ENCODE measurements at regions not wholly inside any gene's neighbourhood (a gene's known extent, or its start where the extent isn't known, plus 50 kb on each side); places are given as distances from the start of the nearest gene placed in this dataset.

DNA sequence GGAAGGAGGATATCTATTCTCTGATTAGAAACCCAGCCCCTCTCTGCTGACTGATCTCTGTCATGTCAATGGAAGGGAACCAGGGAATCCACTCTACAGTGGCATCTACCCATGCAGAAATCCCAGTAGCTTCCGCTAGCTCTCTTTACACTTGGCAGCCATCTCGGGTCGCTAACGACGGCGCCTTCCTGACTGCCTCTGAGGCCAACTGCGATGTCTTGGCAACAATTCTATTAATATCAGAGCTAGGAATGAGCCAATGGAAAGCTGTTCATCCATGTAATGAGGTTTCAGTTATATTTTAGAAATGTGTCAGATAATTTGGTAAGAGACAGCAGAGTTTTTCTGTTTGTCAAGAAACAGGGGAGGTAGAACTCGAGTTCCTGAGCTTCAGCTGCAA is 67.6 kb upstream of the ATP10B start:
- Histone ChIP-seq H2AFZ (ENCODE audit: low read depth, low read length) (no peak overlapping the region), H3K79me2 (ENCODE audit: insufficient read depth, low read length) (no peaks in the 10 kb centered on the region), H3K27me3 (ENCODE audit: insufficient read depth, low read length, poor library complexity) (no peaks in the 10 kb centered on the region), H3K4me2 (ENCODE audit: insufficient read depth, low read length) (no peak overlapping the region), H3K27ac (ENCODE audit: low read length) (no peak overlapping the region), H3K9ac (ENCODE audit: low read depth, low read length) (no peak overlapping the region), H3K4me3 (ENCODE audit: low read depth in 1 of 2, low read length in 2 of 2) (no peak overlapping the region), H4K20me1 (ENCODE audit: insufficient read depth, low read length) (no peaks in the 10 kb centered on the region), H3K4me1 (ENCODE audit: insufficient read depth, low read length) (no peaks in the 10 kb centered on the region), H3K9me3 (ENCODE audit: insufficient read depth, low read length, severe bottlenecking) (no peaks in the 10 kb centered on the region), H3K36me3 (ENCODE audit: insufficient read depth, low read length) (no peaks in the 10 kb centered on the region)
- no peak for TF ChIP-seq EZH2 (IDR thresholded peaks at IDR 0.05; ENCODE audit: borderline replicate concordance, low read depth, low read length, severe bottlenecking)
- TF ChIP-seq, protein P1, sequence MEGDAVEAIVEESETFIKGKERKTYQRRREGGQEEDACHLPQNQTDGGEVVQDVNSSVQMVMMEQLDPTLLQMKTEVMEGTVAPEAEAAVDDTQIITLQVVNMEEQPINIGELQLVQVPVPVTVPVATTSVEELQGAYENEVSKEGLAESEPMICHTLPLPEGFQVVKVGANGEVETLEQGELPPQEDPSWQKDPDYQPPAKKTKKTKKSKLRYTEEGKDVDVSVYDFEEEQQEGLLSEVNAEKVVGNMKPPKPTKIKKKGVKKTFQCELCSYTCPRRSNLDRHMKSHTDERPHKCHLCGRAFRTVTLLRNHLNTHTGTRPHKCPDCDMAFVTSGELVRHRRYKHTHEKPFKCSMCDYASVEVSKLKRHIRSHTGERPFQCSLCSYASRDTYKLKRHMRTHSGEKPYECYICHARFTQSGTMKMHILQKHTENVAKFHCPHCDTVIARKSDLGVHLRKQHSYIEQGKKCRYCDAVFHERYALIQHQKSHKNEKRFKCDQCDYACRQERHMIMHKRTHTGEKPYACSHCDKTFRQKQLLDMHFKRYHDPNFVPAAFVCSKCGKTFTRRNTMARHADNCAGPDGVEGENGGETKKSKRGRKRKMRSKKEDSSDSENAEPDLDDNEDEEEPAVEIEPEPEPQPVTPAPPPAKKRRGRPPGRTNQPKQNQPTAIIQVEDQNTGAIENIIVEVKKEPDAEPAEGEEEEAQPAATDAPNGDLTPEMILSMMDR (IDR thresholded peaks at IDR 0.05; ENCODE audit: borderline replicate concordance, extremely low read depth, low read length, poor library complexity, severe bottlenecking): no peak
- ATAC-seq (ENCODE audit: insufficient read depth, low read depth) (no peak), DNase-seq (no peak)

DNA sequence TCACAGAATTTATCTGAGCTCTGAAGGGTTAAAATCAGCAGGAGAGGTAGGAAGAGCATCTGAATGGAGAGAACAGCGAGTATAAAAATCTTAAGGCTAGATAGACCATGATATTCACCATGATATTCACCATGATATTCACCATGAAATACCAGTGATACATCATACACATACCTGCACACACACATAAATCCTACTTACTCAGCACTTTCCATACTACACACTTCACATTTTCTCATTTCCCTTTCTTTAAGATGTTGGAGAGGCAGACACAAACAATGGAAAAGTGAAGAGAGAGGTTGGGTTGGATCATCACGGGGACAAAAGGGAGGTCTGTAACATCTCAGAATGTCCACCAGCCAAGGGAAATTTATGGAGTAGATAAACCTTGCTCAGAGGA is 66.4 kb upstream of the ATP10B start:
- no peak overlapping the region for H3K4me2 ChIP-seq (ENCODE audit: insufficient read depth, low read length)
- ATAC-seq (ENCODE audit: insufficient read depth, low read depth): no peak

DNA sequence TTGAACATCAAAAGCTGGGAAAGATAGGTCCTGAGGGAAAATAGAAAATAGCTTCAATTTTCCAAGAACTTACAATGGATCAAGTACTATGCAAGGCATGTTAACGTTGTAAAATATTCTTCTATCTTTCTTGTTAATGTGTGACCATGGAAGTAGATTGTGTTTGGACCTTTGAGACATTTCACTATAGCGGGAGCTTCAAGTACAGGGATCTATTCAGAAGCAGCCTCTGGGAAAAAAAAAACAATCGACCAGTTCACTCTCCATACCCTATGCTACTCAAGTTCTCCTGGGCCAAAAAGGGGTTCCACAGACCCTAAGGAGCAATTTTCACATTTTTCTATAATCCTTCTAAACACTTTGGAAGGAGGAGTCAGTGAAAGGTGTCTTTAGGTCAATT is 54.1 kb upstream of the ATP10B start:
- DNase-seq: no peak
- no peak for ATAC-seq (ENCODE audit: insufficient read depth, low read depth)

More for the DNA sequence above, 66.4 kb upstream of the ATP10B start:
- Histone ChIP-seq H3K9me3 (ENCODE audit: insufficient read depth, low read length, severe bottlenecking) (no peaks in the 10 kb centered on the region), H2AFZ (ENCODE audit: low read depth, low read length) (no peak overlapping the region), H3K36me3 (ENCODE audit: insufficient read depth, low read length) (no peaks in the 10 kb centered on the region), H3K9ac (ENCODE audit: low read depth, low read length) (no peak overlapping the region), H3K79me2 (ENCODE audit: insufficient read depth, low read length) (no peaks in the 10 kb centered on the region), H3K27ac (ENCODE audit: low read length) (no peak overlapping the region), H3K4me1 (ENCODE audit: insufficient read depth, low read length) (no peaks in the 10 kb centered on the region), H3K27me3 (ENCODE audit: insufficient read depth, low read length, poor library complexity) (no peaks in the 10 kb centered on the region), H3K4me3 (ENCODE audit: low read depth in 1 of 2, low read length in 2 of 2) (no peak overlapping the region), H4K20me1 (ENCODE audit: insufficient read depth, low read length) (no peaks in the 10 kb centered on the region)
- DNase-seq: no peak
- no peak for TF ChIP-seq EZH2 (IDR thresholded peaks at IDR 0.05; ENCODE audit: borderline replicate concordance, low read depth, low read length, severe bottlenecking)
- TF ChIP-seq, protein P1 (IDR thresholded peaks at IDR 0.05; ENCODE audit: borderline replicate concordance, extremely low read depth, low read length, poor library complexity, severe bottlenecking): no peak

More for the DNA sequence above, 54.1 kb upstream of the ATP10B start:
- Histone ChIP-seq H3K27me3 (ENCODE audit: insufficient read depth, low read length, poor library complexity) (no peaks in the 10 kb centered on the region), H3K36me3 (ENCODE audit: insufficient read depth, low read length) (no peaks in the 10 kb centered on the region), H3K4me2 (ENCODE audit: insufficient read depth, low read length) (no peak overlapping the region), H3K79me2 (ENCODE audit: insufficient read depth, low read length) (no peaks in the 10 kb centered on the region), H3K9me3 (ENCODE audit: insufficient read depth, low read length, severe bottlenecking) (no peaks in the 10 kb centered on the region), H3K4me1 (ENCODE audit: insufficient read depth, low read length) (no peaks in the 10 kb centered on the region), H3K4me3 (ENCODE audit: low read depth in 1 of 2, low read length in 2 of 2) (no peak overlapping the region), H3K9ac (ENCODE audit: low read depth, low read length) (no peak overlapping the region), H2AFZ (ENCODE audit: low read depth, low read length) (no peak overlapping the region), H4K20me1 (ENCODE audit: insufficient read depth, low read length) (no peaks in the 10 kb centered on the region), H3K27ac (ENCODE audit: low read length) (no peak overlapping the region)
- no peak for TF ChIP-seq EZH2 (IDR thresholded peaks at IDR 0.05; ENCODE audit: borderline replicate concordance, low read depth, low read length, severe bottlenecking)
- TF ChIP-seq, protein P1 (IDR thresholded peaks at IDR 0.05; ENCODE audit: borderline replicate concordance, extremely low read depth, low read length, poor library complexity, severe bottlenecking): no peak

All from DND-41 (cell line).